GM19455 (cell line): ENCODE measurements at regions not wholly inside any gene's neighbourhood (a gene's known extent, or its start where the extent isn't known, plus 50 kb on each side); places are given as distances from the start of the nearest gene placed in this dataset.

Experiments used
- ATAC-seq: cut with Tn5 transposase; IDR thresholded peaks from one replicate; pipeline ENCODE4 v1.9.1; 2021; ENCODE audit not compliant: unreplicated experiment

GRCh38 chr22:22079404-22080148 lies 97.0 kb upstream of the TOP3B start:
- no peak for ATAC-seq

GRCh38 chr22:22078329-22078728 lies 95.7 kb upstream of the TOP3B start:
- ATAC-seq, result no peak

GRCh38 chr22:22076932-22077703 lies 94.5 kb upstream of the TOP3B start:
- no peak for ATAC-seq

- ATAC-seq, result no peak
These were observed 93.8 kb upstream of the TOP3B start for GRCh38 chr22:22076361-22076760.

GRCh38 chr22:22075382-22076163 lies 93.0 kb upstream of the TOP3B start:
- no peak for ATAC-seq

DNA sequence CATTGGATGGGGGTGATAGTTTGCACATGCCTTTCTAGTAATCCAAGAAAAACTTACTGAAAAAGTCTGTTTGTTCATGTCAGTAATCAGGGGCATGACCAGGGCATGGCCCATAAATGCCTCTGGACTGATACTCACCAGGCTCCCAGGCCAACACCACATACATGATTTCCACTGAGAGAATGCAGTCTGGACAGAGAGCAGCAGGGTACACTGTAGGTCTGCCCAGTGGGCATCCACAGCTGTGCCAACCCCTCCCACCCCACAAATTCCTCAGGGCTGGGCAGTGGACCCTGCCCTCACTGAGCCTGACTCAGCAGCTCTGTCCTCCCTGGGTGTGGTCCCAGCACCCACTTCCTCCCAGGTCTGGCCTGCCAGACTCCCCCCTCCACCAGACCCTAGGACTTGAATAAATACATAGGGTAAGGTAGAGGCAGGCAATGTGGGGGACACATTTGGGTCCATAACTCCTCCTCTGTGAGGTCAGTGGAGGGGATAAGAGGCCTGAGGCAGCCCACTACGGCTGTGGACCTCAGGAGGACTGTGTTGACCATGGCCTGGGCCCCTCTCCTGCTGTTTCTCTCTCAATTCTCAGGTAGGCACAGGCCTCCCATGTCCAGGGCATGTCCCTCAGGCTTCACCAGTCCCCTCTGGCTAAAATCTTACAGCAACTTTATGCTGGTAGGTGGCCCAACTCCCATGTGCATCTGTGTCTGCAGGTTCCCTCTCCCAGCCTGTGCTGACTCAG lies 92.2 kb upstream of the TOP3B start:
- no peak for ATAC-seq

GRCh38 chr22:22073769-22074561 lies 91.4 kb upstream of the TOP3B start:
- no peak for ATAC-seq

DNA sequence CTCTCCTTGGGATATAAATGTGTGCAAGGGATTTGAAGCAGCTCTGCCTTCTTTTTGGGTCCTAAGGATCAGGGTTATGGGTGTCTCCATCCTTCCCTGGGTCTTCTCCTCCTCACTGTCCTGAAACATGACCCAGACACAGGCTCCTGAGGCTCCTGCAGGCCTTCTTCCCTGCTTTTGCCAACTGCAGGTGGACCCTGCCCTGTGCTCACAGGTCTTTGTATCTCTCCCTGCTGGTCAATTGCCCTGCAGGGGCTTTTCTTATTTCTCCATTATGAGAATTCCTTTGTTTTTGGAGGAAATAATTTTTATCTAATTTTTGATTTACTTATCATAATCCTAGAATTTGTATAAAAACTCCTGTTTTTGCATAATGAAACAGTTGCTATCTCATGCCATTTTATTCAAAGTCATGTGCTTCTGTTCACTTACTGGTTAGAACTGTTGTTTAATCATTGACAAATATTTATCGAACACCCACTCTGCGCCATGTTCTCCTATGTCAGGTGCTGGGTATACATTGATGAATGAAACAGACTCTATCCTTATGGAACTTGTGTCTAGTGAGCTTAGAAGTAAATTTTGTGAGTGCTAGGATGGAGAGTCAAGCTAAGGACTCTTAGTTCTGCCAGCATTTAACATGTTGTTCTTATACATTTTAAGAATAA lies 89.7 kb upstream of the TOP3B start:
- ATAC-seq, result no peak

DNA sequence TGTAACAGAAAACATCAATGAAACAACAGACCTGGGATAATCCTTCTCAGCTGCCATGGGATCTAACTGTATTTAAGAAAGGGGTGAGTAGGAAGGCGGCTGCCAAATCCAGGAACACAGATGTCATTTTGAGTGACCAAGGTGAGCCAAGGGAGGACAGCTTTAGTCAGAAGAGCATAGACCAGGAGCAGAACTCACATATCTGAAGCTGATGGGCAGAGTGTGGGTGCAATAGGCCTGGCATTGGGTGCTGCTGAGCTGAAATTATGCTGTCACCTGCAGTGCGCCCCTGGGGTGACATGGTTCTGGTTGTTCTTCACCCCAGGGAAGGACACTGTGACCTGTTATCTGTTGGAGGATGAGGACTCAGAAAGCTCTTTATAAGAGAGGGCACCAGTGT lies 88.9 kb upstream of the TOP3B start:
- no peak for ATAC-seq

GRCh38 chr22:22070371-22070824 lies 87.8 kb upstream of the TOP3B start:
- ATAC-seq, result no peak

- no peak for ATAC-seq
These were observed 87.1 kb upstream of the TOP3B start for GRCh38 chr22:22069450-22070370.

DNA sequence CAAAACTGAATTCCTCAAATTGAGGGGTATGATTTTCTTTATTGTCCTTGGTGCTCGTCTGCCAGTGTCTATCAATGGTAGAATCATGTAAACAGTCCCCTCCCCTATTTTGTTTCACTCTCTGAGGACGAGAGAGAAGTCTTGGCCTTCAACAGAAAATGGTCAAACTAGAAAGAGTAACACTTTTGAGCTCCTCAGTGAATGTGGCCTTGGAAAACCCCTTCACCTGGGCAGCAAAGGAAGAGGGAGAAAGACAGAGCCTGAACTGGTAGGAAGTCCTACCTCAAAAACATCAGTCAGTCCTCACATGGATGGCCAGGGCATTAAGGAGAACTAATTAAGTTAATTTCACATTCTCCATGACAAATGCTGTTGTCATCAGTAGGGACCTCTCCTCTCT lies 86.1 kb upstream of the TOP3B start:
- ATAC-seq, result no peak

- ATAC-seq, result no peak
These were observed 85.4 kb upstream of the TOP3B start for GRCh38 chr22:22068025-22068424.

- ATAC-seq, result no peak
These were observed 84.6 kb upstream of the TOP3B start for GRCh38 chr22:22067192-22067591.

GRCh38 chr22:22064580-22064979 lies 82.0 kb upstream of the TOP3B start:
- ATAC-seq, result no peak

DNA sequence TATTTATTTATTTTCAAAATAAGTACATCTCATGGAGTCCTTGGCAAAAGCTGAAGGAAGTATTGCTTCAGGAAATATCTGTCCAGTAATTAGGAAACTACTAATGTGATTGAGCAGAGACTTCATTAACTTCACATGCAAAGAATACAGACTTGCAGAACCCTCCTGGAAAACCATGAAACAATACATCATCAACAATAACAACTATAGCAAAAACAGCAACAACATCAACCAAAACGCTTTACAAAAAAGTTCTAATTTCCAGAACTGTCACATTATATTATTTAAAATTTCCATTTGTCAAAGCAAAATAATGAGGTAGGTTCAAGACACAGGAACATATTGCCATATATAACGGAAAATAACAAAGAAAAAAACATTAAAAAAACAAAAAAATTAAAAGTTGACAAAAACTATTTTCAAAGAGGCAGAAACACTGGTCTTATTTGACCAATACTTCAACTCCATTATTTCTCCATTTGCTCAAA lies 79.8 kb upstream of the TOP3B start:
- ATAC-seq, result no peak

- ATAC-seq, result no peak
These were observed 78.8 kb upstream of the TOP3B start for GRCh38 chr22:22061085-22062077.
